TTC549 (cell line): ENCODE measurements at regions not wholly inside any gene's neighbourhood (a gene's known extent, or its start where the extent isn't known, plus 50 kb on each side); places are given as distances from the start of the nearest gene placed in this dataset.

Experiments used
- FAIRE-seq: peaks from 2 replicates; lab custom pipeline; 2012; peaks lifted over from hg19 to GRCh38; lab: Jason Lieb, UNC

- FAIRE-seq: no peak
Observed at GRCh38 chr2:8563814-8564474, 117.9 kb upstream of the ID2 start.

- no peak for FAIRE-seq
Observed at GRCh38 chr2:8564475-8564874, 117.4 kb upstream of the ID2 start.

GRCh38 chr2:8565399-8566154 is 116.3 kb upstream of the ID2 start:
- no peak for FAIRE-seq

GRCh38 chr2:8566155-8566670 is 115.6 kb upstream of the ID2 start:
- FAIRE-seq: no peak

- FAIRE-seq: no peak
Observed at GRCh38 chr2:8566774-8567468, 114.9 kb upstream of the ID2 start.

GRCh38 chr2:8567469-8568260 is 114.2 kb upstream of the ID2 start:
- no peak for FAIRE-seq

- no peak for FAIRE-seq
Observed at GRCh38 chr2:8568543-8569302, 113.1 kb upstream of the ID2 start.

GRCh38 chr2:8569332-8569930 is 112.4 kb upstream of the ID2 start:
- FAIRE-seq: no peak

- FAIRE-seq: no peak
Observed at GRCh38 chr2:8570637-8571036, 111.2 kb upstream of the ID2 start.

- FAIRE-seq: no peak
Observed at GRCh38 chr2:8571301-8571791, 110.5 kb upstream of the ID2 start.

- no peak for FAIRE-seq
Observed at GRCh38 chr2:8571792-8572499, 109.9 kb upstream of the ID2 start.

- no peak for FAIRE-seq
Observed at GRCh38 chr2:8572712-8573233, 109.1 kb upstream of the ID2 start.

GRCh38 chr2:8573234-8573941 is 108.5 kb upstream of the ID2 start:
- no peak for FAIRE-seq

- no peak for FAIRE-seq
Observed at GRCh38 chr2:8573942-8574195, 108.0 kb upstream of the ID2 start.

GRCh38 chr2:8574196-8575037 is 107.4 kb upstream of the ID2 start:
- FAIRE-seq: no peak

GRCh38 chr2:8575038-8575833 is 106.6 kb upstream of the ID2 start:
- FAIRE-seq: no peak

- no peak for FAIRE-seq
Observed at GRCh38 chr2:8575834-8576423, 105.9 kb upstream of the ID2 start.
